ENCODE measurements at regions not wholly inside any gene's neighbourhood (a gene's known extent, or its start where the extent isn't known, plus 50 kb on each side); places are given as distances from the start of the nearest gene placed in this dataset.
"Not testable (repeated sequence)": the region's sequence is repeated elsewhere in the genome, so short reads cannot be mapped to it uniquely, and the experiment has no call there.

DNA sequence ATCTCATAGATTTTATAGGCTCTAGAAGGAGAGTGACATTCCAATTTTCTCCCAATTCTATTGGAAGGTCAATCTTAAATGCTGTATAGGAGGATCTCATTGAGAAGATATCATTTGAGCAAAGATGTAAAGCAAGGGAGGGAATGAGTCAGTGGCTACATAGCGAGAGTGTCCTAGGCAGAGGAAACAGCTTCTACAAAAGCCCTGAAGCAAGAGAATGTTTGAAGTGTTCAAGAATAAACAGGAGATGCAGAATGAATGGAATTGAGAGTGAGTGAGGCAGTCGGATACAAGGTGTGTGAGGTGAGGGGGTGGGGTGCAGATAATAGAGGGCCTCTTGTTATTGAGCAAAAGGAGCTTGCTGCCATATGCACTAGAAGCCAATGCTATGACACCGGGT lies 545.9 kb downstream of the IGSF11 start:
- Histone ChIP-seq H3K4me1 (ENCODE audit: insufficient read depth, low read length) (no peaks in the 10 kb centered on the region), H3K9me3 (ENCODE audit: low read depth, low read length) (no peaks in the 10 kb centered on the region), H3K4me3 (ENCODE audit: low read length) (no peak overlapping the region), H3K27me3 (ENCODE audit: insufficient read depth, low read length) (no peaks in the 10 kb centered on the region)

DNA sequence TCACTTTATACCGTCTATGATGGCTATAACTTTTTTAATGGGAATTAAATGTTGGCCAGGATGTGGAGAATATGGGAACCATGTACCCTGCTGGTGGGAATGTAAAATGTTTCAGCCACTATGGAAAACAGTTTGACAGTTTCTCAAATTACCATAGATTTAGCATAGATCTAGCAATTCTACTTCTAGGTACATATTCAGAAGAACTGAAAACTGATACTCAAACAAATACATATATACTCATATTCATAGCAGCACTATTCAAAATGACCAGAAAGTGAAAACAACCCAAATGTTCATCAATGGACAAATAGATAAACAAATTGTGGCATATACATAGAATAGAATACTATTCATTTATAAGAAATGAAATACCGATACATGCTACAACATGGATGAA lies 539.4 kb downstream of the IGSF11 start:
- no peaks in the 10 kb centered on the region for H3K27me3 ChIP-seq (ENCODE audit: insufficient read depth, low read length)
- no peaks in the 10 kb centered on the region for H3K4me1 ChIP-seq (ENCODE audit: insufficient read depth, low read length)
- H3K4me3 ChIP-seq (ENCODE audit: low read length), result no peak overlapping the region
- H3K9me3 ChIP-seq (ENCODE audit: low read depth, low read length), result no peaks in the 10 kb centered on the region

DNA sequence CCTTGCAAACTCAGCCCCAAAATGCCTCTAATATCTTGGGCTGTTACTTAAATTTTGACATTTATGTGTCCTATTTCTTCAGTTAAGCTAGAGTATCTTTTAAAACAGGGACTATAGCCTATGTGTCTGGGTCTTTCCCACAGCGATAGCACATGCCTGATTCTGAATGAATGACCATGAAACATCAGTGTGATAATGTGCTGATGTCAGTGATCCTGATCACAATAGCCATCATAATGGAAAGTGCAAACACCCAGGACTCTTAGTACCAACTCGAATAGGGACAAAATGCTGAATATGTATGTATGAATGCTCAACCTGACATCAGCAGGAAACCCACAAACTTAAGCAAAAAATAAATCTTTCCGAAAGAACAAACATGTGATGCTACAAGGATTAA lies 537.4 kb downstream of the IGSF11 start:
- Histone ChIP-seq H3K4me1 (ENCODE audit: insufficient read depth, low read length) (no peaks in the 10 kb centered on the region), H3K27me3 (ENCODE audit: insufficient read depth, low read length) (no peaks in the 10 kb centered on the region), H3K9me3 (ENCODE audit: low read depth, low read length) (no peaks in the 10 kb centered on the region)

DNA sequence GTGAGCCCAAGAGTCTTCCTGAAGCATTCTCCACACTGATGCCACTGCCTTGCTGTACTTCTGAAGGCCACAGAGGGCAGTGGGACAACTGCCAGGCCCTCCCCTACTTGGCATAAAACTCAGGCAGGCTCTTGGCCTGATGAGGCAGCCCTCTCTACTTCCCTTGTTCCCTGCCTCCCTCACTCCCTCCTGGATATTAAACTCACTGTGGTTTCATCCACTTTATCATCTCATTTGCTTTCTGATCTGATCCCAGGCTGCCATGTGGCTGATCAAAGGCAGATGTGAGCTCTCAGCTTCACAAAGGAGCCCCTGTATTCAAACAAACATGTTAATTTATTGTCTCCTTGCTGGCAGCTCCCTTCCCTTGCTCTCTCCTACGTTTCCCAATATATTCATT lies 533.5 kb downstream of the IGSF11 start:
- no peaks in the 10 kb centered on the region for H3K4me1 ChIP-seq (ENCODE audit: insufficient read depth, low read length)
- no peaks in the 10 kb centered on the region for H3K27me3 ChIP-seq (ENCODE audit: insufficient read depth, low read length)
- H3K9me3 ChIP-seq (ENCODE audit: low read depth, low read length), result no peaks in the 10 kb centered on the region
- H3K4me3 ChIP-seq (ENCODE audit: low read length), result no peak overlapping the region

More for the DNA sequence above, 537.4 kb downstream of the IGSF11 start:
- H3K4me3 ChIP-seq (ENCODE audit: low read length), result no peak overlapping the region

DNA sequence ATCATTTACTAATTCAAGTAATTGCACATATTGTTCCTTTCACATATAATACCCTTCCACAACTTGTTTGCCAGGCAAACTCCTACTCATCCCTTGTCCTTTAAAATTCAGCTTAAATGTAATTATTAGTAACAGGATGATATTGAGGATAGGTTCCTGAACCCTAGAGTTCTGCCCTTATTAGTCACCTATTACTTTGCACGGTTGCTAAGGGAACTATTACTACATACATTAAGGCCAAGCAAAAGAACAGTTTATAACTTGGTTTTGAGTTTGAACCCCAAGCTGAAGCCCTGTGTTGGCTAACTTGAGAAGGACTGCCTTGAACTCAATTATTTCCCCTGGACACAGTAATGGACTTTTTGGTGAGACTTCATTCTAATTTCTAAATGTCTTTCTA lies 529.7 kb downstream of the IGSF11 start:
- H3K4me3 ChIP-seq (ENCODE audit: low read length), result no peak overlapping the region
- H3K27me3 ChIP-seq (ENCODE audit: insufficient read depth, low read length), result no peaks in the 10 kb centered on the region
- no peaks in the 10 kb centered on the region for H3K9me3 ChIP-seq (ENCODE audit: low read depth, low read length)
- H3K4me1 ChIP-seq (ENCODE audit: insufficient read depth, low read length), result no peaks in the 10 kb centered on the region

DNA sequence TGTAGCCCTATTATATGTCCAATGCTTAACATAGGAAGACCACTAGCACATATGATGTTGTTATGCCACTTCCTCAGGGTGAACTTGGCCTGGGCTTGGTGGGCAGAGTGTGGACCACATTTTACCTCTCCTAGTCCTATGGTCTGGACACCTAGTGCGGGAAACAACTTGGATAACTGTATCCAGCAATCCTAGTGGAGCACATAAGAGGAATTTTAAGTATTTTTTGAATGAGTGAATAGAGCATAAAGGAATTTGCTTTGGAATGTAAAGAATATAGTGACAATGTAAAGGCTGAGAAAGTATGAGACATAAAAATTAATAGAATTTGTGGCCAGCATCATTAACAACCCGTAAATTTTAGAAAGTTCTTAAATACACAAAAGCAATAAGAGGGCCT lies 528.9 kb downstream of the IGSF11 start:
- no peak overlapping the region for H3K4me3 ChIP-seq (ENCODE audit: low read length)

DNA sequence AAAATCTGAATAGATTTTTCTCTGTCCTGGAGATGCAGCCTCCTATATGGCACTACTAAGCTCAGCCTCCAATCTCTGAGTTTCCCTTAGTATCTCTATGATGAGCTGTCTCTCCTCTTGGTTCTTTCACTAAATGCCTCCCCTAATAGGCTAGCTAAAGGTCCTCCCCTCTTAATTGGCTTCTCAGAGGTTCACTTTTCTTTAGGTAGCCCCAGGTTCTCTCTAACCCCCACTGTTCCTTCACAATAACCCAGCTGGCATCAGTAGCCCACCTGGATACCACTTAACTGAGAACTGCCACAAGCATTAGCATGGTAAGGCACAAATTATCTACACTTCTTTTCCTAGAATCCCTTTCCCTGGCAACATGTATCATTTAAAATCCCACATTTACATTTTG lies 523.2 kb downstream of the IGSF11 start:
- Histone ChIP-seq H3K4me1 (ENCODE audit: insufficient read depth, low read length) (no peaks in the 10 kb centered on the region), H3K9me3 (ENCODE audit: low read depth, low read length) (no peaks in the 10 kb centered on the region), H3K27me3 (ENCODE audit: insufficient read depth, low read length) (no peaks in the 10 kb centered on the region), H3K4me3 (ENCODE audit: low read length) (no peak overlapping the region)

More for the DNA sequence above, 528.9 kb downstream of the IGSF11 start:
- H3K27me3 ChIP-seq (ENCODE audit: insufficient read depth, low read length), result no peaks in the 10 kb centered on the region
- H3K9me3 ChIP-seq (ENCODE audit: low read depth, low read length), result no peaks in the 10 kb centered on the region
- H3K4me1 ChIP-seq (ENCODE audit: insufficient read depth, low read length), result no peaks in the 10 kb centered on the region

DNA sequence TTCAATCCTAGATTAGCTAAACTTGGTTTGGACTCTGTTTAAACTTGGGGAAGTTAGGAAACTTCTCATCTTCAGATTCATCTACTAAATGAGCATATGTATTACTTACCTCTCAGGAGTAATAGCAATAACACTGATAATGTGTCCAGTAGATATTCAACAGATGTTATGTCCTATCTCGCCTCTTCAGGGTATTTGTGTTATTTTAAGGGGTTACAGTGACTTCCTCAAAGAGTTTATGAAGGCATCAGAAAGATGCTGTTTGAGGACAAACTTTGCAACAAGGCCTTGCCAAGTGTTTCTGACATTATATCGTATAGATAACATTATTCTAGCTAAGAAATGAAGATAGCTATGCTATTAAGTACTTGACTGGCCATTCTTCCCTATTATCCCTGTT lies 522.3 kb downstream of the IGSF11 start:
- Histone ChIP-seq H3K27me3 (ENCODE audit: insufficient read depth, low read length) (no peaks in the 10 kb centered on the region), H3K4me1 (ENCODE audit: insufficient read depth, low read length) (no peaks in the 10 kb centered on the region), H3K9me3 (ENCODE audit: low read depth, low read length) (no peaks in the 10 kb centered on the region), H3K4me3 (ENCODE audit: low read length) (no peak overlapping the region)

DNA sequence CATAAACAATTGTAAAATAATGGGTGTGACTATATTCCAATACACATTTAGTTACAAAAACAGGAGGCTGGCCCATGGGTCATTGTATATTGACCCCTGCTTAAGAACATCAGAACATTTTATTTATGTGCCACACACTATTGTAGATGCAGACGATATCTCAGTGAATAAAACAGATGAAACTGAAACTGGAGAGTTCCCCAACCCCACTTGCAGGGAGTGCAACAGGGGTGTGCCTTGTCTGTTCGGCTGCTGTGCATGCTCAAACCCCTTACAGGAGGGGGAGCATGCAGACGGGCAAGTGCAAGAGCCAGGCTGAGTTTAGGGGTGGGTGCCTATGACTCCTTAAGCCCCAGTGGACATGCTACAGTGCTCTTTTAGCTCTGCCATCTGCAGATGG lies 509.6 kb downstream of the IGSF11 start:
- H3K27me3 ChIP-seq (ENCODE audit: insufficient read depth, low read length), result no peaks in the 10 kb centered on the region
- H3K4me3 ChIP-seq (ENCODE audit: low read length), result no peak overlapping the region
- no peaks in the 10 kb centered on the region for H3K4me1 ChIP-seq (ENCODE audit: insufficient read depth, low read length)
- no peaks in the 10 kb centered on the region for H3K9me3 ChIP-seq (ENCODE audit: low read depth, low read length)

DNA sequence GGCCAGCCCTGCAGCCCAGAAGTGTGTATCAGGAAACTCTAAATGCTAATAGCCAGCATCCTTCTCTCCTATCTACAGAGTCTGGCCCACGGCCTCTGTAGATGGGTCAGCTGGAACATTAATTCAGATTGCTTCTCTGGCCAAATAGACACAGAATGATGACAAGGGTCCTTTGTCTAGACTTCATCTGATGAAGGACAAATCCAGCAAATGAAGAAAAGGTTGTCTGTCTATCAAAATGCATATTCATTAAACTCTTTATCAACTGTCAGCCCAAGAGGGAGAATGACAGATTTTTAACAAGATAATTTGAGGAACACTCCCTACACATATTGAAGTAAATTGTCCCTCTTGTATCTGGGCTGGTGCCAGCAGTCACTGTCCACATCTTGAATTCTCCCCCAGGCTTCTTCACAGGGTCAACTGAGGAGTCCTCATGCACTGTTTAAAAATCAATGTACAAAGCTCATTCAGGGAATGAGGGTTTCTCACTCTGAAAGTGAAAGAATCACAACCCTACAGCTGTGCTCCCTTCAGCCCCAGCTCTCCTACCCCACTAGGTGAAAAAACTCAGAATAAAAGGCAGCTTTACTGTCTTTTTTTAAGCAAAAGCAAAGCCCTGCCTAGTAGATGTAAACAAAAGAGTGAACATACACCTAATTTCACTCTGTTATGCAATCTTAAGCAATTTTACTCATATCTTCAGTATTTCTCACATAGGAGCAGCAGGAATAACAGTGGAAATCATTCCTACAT lies 507.7 kb downstream of the IGSF11 start:
- Histone ChIP-seq H3K4me1 (ENCODE audit: insufficient read depth, low read length) (no peaks in the 10 kb centered on the region), H3K27me3 (ENCODE audit: insufficient read depth, low read length) (no peaks in the 10 kb centered on the region), H3K4me3 (ENCODE audit: low read length) (no peak overlapping the region), H3K9me3 (ENCODE audit: low read depth, low read length) (no peaks in the 10 kb centered on the region)

DNA sequence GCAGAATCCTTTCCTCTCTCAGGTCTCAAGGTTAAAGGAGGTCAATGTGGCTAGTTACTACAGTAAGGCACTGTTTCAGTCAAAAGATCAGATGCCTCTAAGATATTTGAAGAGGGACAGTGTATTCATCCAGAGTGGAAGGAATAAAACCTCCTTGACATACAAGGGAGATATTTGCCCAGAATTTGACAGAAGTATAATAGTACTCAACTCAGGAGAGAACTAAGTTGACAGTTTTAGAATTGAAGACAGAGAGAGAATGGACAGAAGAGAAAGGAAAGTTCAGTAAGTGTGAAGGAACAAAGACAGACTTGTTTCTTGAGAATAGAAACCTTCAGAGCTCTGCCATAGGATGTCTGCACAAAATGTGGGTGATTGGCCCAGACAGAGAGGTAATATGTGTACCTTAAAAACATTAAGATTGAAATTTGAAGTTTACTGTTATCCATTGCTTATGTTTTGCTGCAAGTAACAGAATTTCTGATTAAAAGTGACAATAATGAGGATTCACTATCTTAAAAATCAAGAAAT lies 507.1 kb downstream of the IGSF11 start:
- H3K9me3 ChIP-seq (ENCODE audit: low read depth, low read length), result no peaks in the 10 kb centered on the region
- H3K4me1 ChIP-seq (ENCODE audit: insufficient read depth, low read length), result no peaks in the 10 kb centered on the region
- no peaks in the 10 kb centered on the region for H3K27me3 ChIP-seq (ENCODE audit: insufficient read depth, low read length)
- no peak overlapping the region for H3K4me3 ChIP-seq (ENCODE audit: low read length)

DNA sequence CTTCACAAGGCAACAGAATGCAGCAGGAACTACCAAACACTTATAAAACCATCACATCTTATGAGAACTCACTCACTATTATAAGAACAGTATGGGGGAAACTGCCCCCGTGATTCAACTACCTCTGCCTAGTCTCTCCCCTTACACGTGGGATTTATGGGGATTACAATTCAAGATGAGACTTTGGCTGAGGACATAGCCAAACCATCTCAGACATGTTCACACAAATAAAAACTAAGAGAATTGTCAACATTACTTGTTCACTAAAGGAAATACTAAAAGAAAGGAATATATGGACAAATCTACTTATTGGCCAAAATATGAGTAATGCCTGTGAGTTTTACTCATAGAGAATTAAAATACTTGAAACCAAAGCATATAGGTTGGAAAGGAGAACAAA lies 505.1 kb downstream of the IGSF11 start:
- Histone ChIP-seq H3K27me3 (ENCODE audit: insufficient read depth, low read length) (no peaks in the 10 kb centered on the region), H3K4me3 (ENCODE audit: low read length) (no peak overlapping the region), H3K9me3 (ENCODE audit: low read depth, low read length) (no peaks in the 10 kb centered on the region), H3K4me1 (ENCODE audit: insufficient read depth, low read length) (no peaks in the 10 kb centered on the region)

DNA sequence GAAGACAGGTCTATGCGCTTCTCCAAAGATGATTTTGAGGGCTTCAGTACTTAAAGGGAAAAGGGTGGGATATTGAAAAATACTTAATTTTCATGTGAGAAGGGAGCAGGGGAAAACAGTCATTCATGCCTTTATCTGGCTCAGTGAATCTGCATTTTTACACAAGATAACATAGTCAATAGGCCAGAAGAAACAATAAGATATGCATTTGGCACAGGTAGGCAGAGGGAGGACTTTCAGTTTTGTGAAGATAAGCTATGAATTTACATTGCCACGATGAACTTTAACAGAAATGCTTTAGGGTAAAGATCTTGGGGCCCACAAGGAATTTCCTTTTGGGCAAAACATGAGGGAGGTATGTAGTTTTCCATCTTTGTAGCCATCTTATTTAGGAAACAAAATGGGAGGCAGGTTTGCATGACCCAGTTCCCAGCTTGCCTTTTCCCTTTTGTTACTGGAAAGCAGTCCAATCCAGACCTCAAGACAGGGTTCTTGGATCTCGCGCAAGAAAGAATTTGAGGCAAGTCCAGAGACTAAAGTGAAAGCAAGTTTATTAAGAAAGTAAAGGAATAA lies 504.2 kb downstream of the IGSF11 start:
- Histone ChIP-seq H3K4me1 (ENCODE audit: insufficient read depth, low read length) (no peaks in the 10 kb centered on the region), H3K27me3 (ENCODE audit: insufficient read depth, low read length) (no peaks in the 10 kb centered on the region), H3K9me3 (ENCODE audit: low read depth, low read length) (no peaks in the 10 kb centered on the region), H3K4me3 (ENCODE audit: low read length) (no peak overlapping the region)

DNA sequence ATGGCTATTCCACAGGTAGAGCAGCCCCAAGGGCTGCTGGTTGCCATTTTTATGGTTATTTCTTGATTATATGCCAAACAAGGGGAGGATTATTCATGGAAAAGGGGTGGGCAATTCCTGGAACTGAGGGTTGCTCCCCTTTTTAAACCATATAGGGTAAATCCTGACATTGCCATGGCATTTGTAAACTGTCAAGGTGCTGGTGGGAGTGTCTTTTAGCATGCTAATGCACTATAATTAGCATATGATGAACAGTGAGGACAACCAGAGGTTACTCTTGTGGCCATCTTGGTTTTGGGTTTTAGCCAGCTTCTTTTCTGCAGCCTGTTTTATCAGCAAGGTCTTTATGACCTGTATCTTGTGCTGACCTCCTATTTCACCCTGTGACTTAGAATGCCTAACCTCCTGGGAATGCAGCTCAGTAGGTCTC lies 503.7 kb downstream of the IGSF11 start:
- not testable (repeated sequence) for H3K27me3 ChIP-seq (ENCODE audit: insufficient read depth, low read length); H3K4me1 ChIP-seq (ENCODE audit: insufficient read depth, low read length); H3K9me3 ChIP-seq (ENCODE audit: low read depth, low read length); H3K4me3 ChIP-seq (ENCODE audit: low read length)

DNA sequence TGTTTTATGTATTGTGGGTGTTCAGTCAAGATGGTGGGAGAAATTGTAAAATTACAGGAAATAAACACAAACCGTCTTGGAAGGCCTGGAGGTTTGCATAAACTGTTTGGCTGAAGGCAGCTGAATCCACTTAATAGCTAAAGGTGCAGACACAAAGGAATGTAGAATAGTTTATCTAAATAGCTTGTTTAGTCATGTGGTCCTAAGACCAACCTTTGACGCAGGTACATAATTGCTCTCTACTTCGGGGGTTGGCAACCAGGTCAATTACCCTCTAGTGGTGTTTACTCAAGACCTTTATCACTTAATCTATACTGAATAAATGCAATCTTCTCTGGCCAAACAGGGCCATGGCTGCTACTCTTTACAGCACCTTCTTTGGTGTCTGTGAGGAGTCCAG lies 502.8 kb downstream of the IGSF11 start:
- no peaks in the 10 kb centered on the region for H3K27me3 ChIP-seq (ENCODE audit: insufficient read depth, low read length)

DNA sequence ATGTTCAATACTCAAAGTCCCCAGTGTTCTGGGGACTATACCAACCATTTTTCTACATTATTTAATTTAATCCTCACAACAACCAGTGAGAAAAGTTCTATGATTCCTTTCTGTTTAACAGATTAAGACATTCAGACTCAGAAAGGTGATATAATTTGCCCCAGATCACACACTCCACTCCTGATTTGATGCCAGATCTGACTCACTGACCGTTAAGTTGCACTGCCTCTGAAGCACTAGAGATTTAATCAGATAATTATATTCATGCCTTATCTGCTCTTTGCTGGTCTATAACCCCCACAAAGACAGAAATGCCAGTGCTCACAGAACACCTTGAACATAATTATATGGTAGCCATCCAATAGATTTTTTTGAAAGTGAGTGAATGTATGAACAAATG lies 501.0 kb downstream of the IGSF11 start:
- no peak overlapping the region for H3K4me3 ChIP-seq (ENCODE audit: low read length)
- no peaks in the 10 kb centered on the region for H3K27me3 ChIP-seq (ENCODE audit: insufficient read depth, low read length)
- no peaks in the 10 kb centered on the region for H3K4me1 ChIP-seq (ENCODE audit: insufficient read depth, low read length)
- H3K9me3 ChIP-seq (ENCODE audit: low read depth, low read length), result no peaks in the 10 kb centered on the region

More for the DNA sequence above, 502.8 kb downstream of the IGSF11 start:
- no peak overlapping the region for H3K4me3 ChIP-seq (ENCODE audit: low read length)
- H3K9me3 ChIP-seq (ENCODE audit: low read depth, low read length), result no peaks in the 10 kb centered on the region
- no peaks in the 10 kb centered on the region for H3K4me1 ChIP-seq (ENCODE audit: insufficient read depth, low read length)

All from mononuclear cell (primary cell).